HG03064 (cell line): ENCODE measurements at regions not wholly inside any gene's neighbourhood (a gene's known extent, or its start where the extent isn't known, plus 50 kb on each side); places are given as distances from the start of the nearest gene placed in this dataset.

ENCODE experiments used
- ATAC-seq: cut with Tn5 transposase; IDR thresholded peaks from one replicate; pipeline ENCODE4 v1.9.1; 2021; ENCODE audit warnings: low read depth; ENCODE audit not compliant: unreplicated experiment

DNA sequence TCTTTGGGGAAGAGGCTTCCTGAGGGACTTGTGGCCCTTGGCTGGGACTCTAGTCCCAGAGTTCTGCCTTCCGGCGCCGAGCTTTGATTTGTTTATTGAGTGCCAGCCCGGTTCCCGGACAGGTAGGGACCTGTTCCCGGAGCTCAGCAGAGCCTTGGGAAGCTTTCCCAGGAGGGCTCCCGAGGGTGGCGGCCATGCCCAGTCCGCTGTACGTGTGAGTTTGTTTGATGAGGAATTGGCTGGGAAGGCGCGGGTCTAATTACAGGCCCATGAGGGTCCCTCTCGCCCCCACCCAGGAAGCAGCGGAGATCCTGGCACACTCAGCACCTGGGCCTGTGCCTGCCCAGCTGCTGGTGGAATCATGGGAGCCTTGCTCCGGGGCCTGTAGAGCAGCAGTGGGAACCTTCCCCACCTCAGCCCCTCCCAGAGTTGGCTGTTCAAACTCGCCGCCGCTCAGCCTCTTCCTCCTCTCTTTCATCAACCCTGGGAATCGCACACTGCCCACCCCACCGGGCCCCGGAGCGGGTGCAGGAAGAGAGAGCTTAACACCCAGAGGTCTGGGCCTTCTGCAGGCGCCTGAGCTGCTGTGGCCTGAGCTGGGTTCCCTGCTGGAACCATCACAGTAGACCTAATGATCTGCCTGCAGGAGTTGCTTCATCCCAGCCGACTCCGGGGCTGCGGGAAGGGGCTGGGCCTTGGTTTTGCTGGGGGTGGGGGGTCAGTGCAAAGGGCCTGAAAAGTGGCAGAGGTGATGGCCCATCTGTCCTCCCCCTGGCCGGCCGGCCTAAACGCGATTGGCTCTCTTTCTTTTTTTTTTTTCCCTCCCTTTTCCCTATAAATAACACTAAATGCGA is 313.7 kb downstream of the SEC14L1 start:
- no peak for ATAC-seq

DNA sequence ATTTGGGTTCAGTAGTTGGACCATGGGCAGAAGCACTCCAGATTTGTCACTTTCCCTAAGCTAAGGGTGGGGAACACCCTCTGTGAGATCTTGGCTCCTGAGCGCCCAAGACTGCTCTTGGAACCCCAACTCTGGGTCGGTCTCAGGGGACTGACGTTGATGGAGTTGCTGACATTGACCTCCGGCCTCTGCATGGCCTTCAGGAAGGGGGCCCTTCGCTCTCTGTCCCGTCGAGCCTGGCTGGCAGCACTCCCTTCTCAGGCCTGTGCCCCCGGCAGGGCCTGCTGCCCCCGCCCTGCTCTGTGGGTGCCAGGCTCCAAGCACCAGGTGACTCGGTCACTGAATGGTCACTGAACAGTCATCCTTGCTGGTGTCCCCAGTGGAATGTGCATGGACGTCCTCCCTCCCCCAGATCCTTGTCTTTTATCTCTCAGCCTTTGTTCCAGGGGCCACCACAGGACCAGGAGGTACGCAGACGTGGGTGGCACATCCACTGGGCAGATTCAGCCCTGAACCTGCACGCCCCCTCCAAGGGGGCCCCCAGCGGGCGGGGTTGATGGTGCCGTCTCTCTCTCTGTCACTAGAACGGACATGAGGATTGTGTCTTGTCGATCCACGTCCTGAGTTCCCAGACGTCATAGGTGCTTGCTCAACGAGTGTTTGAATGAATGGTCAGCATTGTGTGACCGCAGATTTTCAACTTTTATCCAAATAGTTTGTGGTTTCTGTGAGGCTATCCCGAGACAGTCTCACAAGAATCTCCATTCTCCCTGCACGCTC is 314.5 kb downstream of the SEC14L1 start:
- ATAC-seq, result no peak

DNA sequence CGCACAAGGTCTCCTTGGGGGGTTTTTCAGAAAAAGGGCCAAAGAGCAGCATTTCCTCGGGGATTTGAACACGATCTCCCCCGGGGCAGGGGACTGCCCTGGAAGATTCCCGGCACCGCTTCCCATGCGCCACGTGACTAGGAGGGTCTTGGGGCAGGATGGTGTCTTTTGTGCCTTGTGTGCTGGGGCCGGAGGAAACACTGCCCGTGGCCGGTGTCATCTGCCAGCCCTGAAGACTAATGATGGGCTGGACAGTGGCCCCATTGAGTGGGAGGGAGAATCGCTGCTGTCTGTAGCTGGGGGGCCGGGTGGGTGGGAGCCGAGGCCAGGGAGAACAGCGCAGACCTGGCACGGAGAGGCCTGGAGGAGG is 315.1 kb downstream of the SEC14L1 start:
- ATAC-seq, result no peak

DNA sequence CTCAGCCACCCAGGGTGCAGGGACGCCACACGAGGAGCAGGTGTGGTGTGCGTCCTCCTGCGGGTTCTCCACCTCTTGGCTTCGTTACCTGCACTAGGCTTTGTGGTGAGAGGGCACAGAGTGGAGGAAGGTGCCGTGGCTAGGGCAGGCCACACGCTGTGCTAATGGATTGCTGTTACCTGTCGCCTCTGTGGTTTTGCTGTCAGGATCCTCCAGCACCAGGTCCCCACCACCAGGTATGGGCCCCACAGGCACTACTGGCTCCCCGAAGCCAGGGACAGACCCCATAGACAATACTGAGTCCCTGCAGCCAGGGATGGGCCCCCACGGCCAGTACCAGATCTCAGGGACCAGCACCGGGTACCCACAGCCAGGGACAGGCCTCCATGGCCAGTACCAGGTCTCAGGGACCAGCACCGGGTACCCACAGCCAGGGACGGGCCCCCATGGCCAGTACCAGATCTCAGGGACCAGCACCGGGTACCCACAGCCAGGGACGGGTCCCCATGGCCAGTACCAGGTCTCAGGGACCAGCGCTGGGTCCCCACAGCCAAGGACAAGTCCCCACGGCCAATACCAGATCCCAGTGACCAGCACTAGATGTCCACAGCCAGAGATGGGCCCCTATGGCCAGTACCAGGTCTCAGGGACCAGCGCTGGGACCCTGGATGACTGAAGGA is 315.6 kb downstream of the SEC14L1 start:
- ATAC-seq, result no peak

DNA sequence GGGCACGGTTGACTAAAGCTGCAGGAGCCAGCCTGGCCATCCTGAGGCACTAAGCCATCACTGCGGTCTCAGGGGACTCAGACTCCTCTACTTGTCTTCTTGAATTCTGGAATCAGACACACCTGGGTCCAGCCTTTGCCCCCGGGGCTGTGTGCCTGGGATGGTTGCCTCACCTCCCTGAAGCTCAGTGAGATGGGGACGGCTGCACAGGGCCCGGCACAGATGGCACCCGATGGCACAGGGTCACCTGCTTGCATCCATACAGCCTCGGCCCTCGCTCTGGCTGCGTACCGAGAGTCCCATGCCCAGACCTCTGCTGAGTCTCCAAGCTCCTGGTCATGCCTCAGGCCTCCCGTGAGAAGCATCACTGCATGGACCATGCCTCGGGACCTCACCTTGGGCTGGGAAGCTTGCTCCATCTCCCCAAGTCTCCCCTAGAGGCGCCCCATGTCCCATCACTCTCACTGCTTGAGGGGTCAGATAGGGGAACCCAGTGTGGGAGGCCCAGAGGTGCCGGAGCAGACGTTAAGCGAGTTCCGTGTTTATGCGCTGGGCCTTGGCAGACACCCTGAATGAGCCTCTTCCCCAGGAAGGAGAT is 316.3 kb downstream of the SEC14L1 start:
- ATAC-seq, result no peak

DNA sequence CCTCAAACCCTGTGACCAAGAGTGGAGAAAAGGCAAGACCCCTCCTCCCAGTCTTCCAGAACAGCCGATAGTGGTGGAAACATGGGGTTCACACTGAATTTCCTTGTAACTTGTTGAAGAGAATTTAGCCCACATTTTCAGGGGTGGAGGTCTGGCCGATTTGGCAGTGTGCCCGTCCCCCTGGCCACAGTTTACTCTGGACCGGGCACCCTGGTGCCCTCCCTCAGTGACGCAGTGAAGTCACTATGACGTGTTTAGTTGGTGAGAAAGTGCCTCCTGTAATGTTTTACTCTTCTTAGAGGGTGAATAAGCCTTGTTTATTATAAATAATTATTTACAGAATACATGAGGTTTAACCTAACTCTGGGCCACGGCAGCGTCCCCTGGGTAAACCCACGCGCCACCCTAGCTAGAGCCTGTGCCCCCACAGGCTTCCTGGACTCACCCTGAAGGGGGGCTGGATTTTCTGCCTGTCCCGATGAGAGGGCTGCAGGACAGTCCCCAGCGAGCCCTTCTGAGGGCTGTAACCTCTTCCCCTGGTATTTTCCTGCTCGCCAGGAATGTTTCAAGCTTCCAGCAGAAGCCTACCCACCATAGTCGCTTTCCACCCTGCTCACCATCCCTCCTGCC is 316.9 kb downstream of the SEC14L1 start:
- no peak for ATAC-seq

DNA sequence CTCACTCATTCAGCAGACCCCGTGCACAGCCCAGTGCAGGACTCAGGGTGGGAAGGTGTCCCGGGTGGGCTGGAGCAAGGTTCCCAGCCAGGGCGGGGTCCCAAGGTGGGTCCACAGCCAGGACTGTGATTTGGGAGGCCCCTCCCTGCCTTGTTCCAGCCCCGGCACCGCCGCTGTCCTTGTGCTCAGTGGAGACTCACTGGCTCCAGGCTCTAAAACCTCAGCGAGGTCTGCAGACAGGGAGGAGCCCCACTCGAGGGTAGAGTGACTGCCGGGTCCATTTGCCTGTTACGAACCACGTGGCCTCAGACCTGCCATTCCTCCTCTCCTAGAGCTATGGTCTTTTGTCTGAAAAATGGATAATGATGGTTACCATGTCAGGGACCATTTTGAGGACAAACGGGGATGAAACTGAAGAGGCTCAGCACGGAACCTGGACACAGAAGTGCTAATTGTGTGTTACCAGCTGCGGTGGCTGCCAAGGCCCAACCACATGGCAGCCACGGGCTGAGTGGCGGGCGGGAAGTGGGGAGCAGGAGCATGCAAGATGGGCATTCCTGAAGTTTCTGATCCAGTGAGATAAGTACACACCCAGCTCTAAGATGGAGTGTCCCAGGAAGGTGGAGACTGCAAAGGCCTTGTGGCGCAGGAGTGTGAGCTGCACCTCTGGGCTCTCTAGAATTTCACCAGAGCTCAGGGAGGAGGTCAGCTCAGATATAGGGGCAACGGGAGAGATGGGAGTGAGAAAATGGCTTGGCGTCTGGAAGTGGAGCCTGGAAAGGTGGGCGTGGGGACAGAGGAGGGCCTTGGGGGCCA is 317.6 kb downstream of the SEC14L1 start:
- no peak for ATAC-seq

DNA sequence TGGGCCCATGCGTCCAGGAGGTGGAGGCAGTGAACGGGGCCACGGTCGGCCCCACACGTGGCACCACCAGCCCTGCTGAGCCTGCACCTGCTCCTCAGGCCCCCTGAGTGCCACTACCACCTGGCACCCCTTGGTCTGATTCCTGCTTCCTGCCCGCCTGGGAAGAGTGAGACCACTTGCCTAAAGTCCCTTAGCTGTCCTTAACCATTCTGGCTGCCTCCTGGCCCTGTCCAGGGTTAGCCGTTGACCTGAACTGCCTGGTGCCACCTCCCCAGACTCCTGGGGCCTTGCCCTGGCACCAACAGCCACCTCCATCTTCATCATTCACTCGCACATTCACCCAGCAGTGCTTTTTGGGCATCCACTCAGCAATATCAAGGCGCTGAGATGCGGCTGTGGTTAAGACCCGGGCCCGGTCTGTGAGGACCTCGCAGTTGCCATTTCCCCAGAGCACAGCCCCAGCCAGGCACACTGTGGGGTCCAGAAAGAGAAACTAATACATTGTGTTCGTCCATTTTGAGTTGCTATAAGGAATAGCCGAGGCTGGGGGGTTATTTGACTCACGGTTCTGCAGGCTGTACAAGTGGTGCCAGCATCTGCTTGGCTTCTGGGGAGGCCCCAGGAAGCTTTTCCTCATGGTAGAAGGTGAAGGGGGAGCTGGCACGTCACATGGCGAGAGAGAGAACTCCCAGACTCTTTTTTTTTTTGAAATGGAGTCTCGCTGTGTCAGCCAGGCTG is 318.4 kb downstream of the SEC14L1 start:
- no peak for ATAC-seq

DNA sequence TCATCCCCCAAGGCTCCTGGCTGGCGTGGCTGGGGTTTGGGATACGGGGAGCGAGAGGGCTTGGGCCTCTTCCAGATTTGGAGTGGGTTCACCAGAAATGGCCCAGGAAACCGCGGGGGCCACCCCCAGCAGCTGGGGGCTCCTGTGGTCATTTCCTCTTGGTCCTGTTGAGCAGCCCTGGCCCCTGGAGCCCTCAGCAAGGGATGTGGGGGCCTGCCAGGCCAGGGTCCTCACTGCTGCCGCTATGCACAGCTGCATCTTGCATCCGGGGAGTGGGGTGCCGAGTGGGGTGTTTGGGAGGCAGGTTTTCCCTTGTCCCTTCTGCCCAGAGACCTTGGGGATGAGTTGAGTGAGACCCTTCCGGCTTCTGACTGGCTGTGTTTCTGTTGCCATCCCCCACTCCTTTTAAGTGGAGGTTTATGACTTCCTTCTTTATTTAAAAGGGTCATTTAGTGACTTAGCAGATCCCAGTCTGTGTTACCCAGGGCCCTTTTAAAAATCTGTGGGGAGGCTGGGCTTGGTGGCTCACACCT is 319.8 kb downstream of the SEC14L1 start:
- ATAC-seq, result no peak

DNA sequence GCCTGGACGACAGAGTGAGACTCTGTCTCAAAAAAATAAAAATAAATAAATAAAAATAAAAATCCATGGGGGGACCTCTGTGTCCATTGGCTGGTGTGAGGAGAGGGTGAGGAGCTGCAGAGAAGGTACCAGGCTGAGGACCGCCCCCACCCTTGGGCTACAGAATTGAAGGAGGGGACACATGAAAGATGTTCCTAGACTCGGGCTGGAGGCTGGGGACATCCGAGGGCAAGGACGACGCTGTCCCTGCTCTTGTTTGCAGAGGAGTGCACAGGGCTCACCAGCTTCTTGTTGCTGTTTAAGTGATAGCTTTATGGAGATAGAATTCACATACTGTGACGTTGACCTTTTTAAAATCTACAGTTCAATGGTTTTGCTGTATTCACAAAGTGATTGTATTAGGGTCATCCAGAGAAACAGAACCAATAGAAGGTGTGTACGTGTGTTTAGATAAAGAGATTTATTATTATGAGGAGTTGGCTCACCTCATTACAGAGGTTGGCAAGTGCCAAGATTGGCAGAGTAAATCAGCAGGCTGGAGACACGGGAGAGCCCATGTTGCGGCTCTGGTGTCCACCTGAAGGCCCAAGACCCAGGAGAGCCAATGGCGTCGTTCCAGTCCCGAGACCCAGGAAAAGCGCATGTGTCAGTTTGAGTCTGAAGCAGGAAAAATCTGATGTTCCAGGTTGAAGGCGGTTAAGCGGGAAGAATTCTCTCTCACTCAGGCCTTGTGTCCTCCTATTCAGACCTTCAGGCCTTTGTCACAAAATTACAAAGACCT is 320.7 kb downstream of the SEC14L1 start:
- no peak for ATAC-seq

DNA sequence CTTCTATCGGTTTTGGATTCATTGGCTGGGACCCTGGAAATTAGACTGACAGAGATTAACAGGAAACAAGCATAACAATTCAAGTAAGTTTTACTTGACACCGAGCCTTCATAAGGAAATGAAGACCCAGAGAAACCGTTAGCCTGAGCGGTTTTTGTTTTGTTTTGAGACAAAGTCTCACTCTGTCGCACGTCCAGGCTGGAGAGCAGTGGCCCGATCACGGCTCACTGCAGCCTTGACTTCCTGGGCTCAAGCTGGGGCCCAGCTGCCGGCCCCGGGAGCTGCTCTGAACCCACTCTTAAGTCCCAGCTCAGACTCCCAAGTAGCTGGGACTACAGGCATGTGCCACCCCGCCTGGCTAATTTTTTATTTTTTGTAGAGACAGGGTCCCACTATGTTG is 321.3 kb downstream of the SEC14L1 start:
- peak; percentile 43 for ATAC-seq

DNA sequence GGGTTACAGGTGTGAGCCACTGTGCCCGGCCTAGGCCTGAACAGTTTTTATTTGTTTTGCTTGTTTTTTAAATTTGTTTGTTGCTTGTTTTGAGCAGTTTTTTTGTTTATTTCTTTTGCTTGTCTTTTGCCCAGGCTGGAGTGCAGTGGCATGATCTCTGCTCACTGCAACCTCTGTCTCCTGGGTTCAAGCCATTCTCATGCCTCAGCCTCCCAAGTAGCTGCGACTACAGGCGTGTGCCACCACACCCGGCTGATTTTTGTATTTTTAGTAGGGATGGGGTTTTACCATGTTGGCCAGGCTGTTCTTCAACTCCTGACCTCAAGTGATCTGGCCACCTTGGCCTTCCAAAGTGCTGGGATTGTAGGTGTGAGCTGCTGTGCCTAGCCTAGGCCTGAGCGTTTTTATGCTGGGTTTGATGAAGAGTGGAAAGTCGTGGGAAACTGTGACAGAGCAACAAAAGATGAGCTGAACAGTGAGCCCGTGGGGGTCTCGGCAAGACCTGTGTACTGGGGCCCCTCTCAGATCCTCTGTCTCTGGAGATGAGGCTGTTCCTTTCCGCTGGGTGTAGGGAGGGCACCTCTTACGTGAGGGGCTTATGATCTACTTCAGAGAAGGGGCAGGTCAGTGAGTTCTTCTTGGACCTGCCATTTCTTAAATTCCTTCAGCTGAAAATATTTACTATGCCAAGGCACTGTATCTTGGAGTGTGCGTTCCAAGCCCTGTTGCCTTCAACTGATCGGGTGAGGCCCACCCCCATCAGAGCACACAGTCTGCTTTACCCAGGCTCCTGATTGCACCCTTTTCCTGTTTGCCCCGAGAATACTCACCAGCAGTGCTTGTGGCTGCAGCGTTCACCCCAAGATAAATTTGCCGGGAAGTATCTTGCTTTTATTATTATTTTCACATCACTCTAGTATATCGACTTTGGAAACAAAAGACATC is 322.1 kb downstream of the SEC14L1 start:
- no peak for ATAC-seq

DNA sequence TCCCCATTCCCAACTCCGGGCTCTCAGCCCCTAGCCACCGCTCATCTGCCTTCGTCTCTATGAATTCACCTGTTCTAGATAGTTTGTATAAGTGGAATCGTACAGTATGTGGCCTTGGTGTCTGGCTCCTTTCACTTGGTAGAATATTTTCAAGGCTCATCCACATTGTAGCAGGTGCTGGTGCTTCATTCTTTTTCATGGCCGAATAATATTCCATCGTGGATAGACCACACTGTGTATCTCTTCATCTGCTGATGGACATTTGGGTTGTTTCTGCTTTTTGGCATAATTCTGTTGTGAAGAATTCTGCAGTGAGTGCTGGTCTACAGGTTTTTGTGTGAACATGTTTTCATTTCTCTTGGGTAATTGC is 324.2 kb downstream of the SEC14L1 start:
- no peak for ATAC-seq

DNA sequence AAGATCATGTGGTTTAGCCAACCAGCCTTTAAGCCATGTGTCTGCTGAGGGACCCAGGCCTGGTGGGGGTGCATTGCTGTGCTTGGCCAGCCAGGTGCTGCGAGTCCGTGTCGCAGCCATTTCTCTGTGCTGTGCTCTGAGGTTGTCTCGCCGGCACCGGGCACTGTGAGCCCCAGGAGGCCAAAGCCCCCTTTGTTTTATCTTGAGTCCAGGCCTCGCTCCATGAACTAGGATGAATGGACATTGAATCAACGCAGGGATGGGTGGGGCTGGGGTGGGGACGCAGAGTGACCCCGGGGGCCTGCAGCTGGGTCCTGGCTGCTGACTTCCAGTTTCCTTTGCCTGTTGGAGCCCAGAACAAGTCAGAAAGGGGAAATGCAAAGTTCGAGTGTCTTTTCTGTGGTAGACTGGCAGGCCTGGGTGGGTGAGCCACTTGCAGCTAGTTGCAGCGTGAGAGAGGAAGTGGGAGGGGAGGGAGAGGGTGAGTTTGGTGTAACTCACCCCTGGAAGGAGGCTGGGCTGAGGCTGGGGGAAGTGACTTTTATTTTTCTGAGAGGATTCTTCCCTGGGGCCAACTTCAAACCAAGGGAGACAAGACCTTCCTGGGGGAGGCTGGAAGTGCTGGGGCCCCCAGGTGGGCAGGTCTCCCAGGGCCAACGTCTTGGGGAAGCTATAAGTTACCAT is 324.7 kb downstream of the SEC14L1 start:
- peak; percentile 51 for ATAC-seq

DNA sequence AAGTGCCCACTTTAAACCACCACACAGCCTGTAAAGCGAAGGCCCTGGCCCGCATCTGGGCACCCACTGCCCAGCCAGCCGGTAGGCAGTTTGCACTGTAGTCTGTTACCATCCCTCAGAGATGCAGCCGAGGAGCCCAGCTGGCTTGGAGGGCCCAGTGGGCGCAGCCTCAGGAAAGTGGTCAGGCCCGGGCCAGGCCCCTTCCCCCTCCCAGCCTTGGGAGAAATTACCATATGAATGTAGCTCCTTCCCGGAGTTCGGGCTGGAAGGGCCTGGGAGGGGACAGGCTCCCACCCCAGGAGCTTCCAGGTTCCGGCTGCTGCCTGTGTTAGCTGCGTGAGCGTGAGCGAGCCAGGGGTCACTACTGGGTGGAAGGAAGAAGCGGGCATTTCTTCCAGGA is 325.4 kb downstream of the SEC14L1 start:
- ATAC-seq, result no peak

DNA sequence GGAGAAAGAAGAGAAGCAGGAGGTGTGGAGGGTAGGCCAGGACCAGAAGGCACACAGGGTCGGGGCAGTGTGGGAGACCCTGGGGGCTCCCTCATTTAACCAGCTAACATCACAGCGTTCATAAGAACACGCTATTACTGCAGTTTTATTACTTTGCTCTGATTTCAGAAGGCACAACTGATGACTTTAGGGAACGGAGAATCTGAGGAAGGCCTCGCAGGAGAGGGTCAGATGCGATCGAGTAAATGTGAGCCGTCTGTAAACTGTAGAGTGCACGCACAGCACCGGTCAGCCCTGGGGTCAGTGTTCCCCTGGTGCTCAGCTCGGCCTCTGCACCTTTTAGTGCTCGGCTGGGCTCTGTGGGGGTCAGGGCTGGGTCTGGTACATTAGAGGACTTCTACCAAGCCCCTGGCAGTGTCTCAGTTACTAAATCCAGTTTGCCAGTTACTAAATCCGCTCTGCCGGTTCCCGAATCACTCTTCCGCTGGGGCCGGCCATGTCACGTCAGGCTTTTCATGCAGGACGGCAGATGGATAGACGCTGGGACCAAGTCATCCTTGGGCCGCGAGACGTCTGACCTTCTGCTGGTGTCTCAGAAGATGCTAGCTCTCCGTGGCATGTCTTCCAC is 325.9 kb downstream of the SEC14L1 start:
- ATAC-seq, result no peak
